GM20000 (cell line): ENCODE measurements at regions not wholly inside any gene's neighbourhood (a gene's known extent, or its start where the extent isn't known, plus 50 kb on each side); places are given as distances from the start of the nearest gene placed in this dataset.

ENCODE experiments used
- DNase-seq: peaks from one replicate; pipeline ENCODE4 v3.0.0; 2012; ENCODE audit warnings: low spot score
- CTCF ChIP-seq: IDR thresholded peaks from 2 replicates; pipeline ENCODE4 v1.5.1; 2012; ENCODE audit warnings: mild to moderate bottlenecking, control low read depth; ENCODE audit errors: extremely low read depth, missing control alignments

GRCh38 chr1:25104932-25105561, 127.3 kb downstream of the SYF2 start:
- DNase-seq: no peak
- TF ChIP-seq CTCF: no peak

GRCh38 chr1:25103164-25103795, 129.0 kb downstream of the SYF2 start:
- DNase-seq: no peak
- TF ChIP-seq CTCF: no peak

- TF ChIP-seq CTCF: no peak
These were observed 132.0 kb downstream of the SYF2 start for GRCh38 chr1:25100151-25100833.

GRCh38 chr1:25099343-25099951, 132.9 kb downstream of the SYF2 start:
- DNase-seq: peak; percentile 50
- TF ChIP-seq CTCF: no peak

More at GRCh38 chr1:25100151-25100833, 132.0 kb downstream of the SYF2 start:
- no peak for DNase-seq

- no peak for TF ChIP-seq CTCF
- no peak for DNase-seq
These were observed 133.6 kb downstream of the SYF2 start for GRCh38 chr1:25098717-25099116.

- DNase-seq: no peak
- no peak for TF ChIP-seq CTCF
These were observed 135.8 kb downstream of the SYF2 start for GRCh38 chr1:25096307-25097150.
